C1 segment of cervical spinal cord (tissue), 14 donors: ENCODE measurements at regions not wholly inside any gene's neighbourhood (a gene's known extent, or its start where the extent isn't known, plus 50 kb on each side); places are given as distances from the start of the nearest gene placed in this dataset.
"Not testable (repeated sequence)": the region's sequence is repeated elsewhere in the genome, so short reads cannot be mapped to it uniquely, and the experiment has no call there.

Source experiments
- DNase-seq, 14 donors: peaks; one replicate each; lab custom pipeline; 2025; lab: John Stamatoyannopoulos, UW

- no peak for DNase-seq
These were observed 1029.1 kb upstream of the NCAM2 start for GRCh38 chr21:19969156-19969555.

- no peak for DNase-seq
These were observed 1016.3 kb upstream of the NCAM2 start for GRCh38 chr21:19981938-19982337.

GRCh38 chr21:19986396-19986795, 1011.8 kb upstream of the NCAM2 start:
- no peak for DNase-seq

- no peak for DNase-seq
These were observed 1010.5 kb upstream of the NCAM2 start for GRCh38 chr21:19987671-19988070.

GRCh38 chr21:19992540-19992939, 1005.7 kb upstream of the NCAM2 start:
- DNase-seq, result no peak

GRCh38 chr21:19993268-19993667, 1004.9 kb upstream of the NCAM2 start:
- no peak for DNase-seq

- no peak for DNase-seq
These were observed 1003.0 kb upstream of the NCAM2 start for GRCh38 chr21:19995253-19995652.

- no peak for DNase-seq
These were observed 999.8 kb upstream of the NCAM2 start for GRCh38 chr21:19998453-19998852.

GRCh38 chr21:19999369-20000272, 998.6 kb upstream of the NCAM2 start:
- DNase-seq, result no peak

GRCh38 chr21:20004367-20004766, 993.8 kb upstream of the NCAM2 start:
- no peak for DNase-seq

GRCh38 chr21:20010691-20011200, 987.5 kb upstream of the NCAM2 start:
- no peak for DNase-seq

GRCh38 chr21:20013851-20014250, 984.4 kb upstream of the NCAM2 start:
- DNase-seq, result no peak

- DNase-seq, result no peak
These were observed 981.7 kb upstream of the NCAM2 start for GRCh38 chr21:20016435-20017005.

- no peak for DNase-seq
These were observed 978.2 kb upstream of the NCAM2 start for GRCh38 chr21:20020026-20020425.

GRCh38 chr21:20023193-20023592, 975.0 kb upstream of the NCAM2 start:
- DNase-seq, result no peak

- DNase-seq, result no peak
These were observed 973.5 kb upstream of the NCAM2 start for GRCh38 chr21:20024741-20025140.

- DNase-seq, result no peak
These were observed 971.7 kb upstream of the NCAM2 start for GRCh38 chr21:20026543-20026942.

GRCh38 chr21:20030390-20030789, 967.8 kb upstream of the NCAM2 start:
- no peak for DNase-seq

GRCh38 chr21:20031807-20032206, 966.4 kb upstream of the NCAM2 start:
- no peak for DNase-seq

GRCh38 chr21:20040768-20041167, 957.4 kb upstream of the NCAM2 start:
- DNase-seq, result no peak

- no peak for DNase-seq
These were observed 953.0 kb upstream of the NCAM2 start for GRCh38 chr21:20045197-20045596.

GRCh38 chr21:20048130-20048837, 949.9 kb upstream of the NCAM2 start:
- not testable (repeated sequence) for DNase-seq
